Dendritic cell treated with granulocyte-macrophage colony-stimulating factor and Interleukin-4, amounts not matched to agents 40 ng/mL and 50 ng/mL, for 4 days (primary cell): ENCODE measurements at regions not wholly inside any gene's neighbourhood (a gene's known extent, or its start where the extent isn't known, plus 50 kb on each side); places are given as distances from the start of the nearest gene placed in this dataset.
"Not testable (repeated sequence)": the region's sequence is repeated elsewhere in the genome, so short reads cannot be mapped to it uniquely, and the experiment has no call there.

ENCODE experiments used
- H3K27ac Mint-ChIP-seq: one replicate; pipeline ENCODE4 v1.8.0; 2022; ENCODE audit warnings: mild to moderate bottlenecking, mixed read lengths
- H3K27me3 Mint-ChIP-seq: one replicate; pipeline ENCODE4 v1.8.0; 2022; ENCODE audit warnings: mild to moderate bottlenecking, mixed read lengths
- H3K36me3 Mint-ChIP-seq: one replicate; pipeline ENCODE4 v1.8.0; 2022; ENCODE audit warnings: low read depth, mixed read lengths
- H3K4me1 Mint-ChIP-seq: one replicate; pipeline ENCODE4 v1.8.0; 2022; ENCODE audit warnings: low read depth, mixed read lengths
- H3K4me3 Mint-ChIP-seq: one replicate; pipeline ENCODE4 v1.8.0; 2022; ENCODE audit warnings: mild to moderate bottlenecking, moderate library complexity, mixed read lengths
- H3K9me3 Mint-ChIP-seq: one replicate; pipeline ENCODE4 v1.8.0; 2022; ENCODE audit warnings: mixed read lengths
- intact Hi-C: fragments of 100-400 bp; cut with micrococcal nuclease; formaldehyde crosslinking; loops from one replicate; pipeline ENCODE4 v1.15.0; 2022

GRCh38 chr2:129548880-129549279, 430.6 kb upstream of the RAB6C start:
- Mint-ChIP-seq H3K4me1 (no peaks in the 10 kb centered on the region), H3K27ac (no peak overlapping the region), H3K36me3 (no peaks in the 10 kb centered on the region), H3K27me3 (no peaks in the 10 kb centered on the region), H3K9me3 (peaks cover 9% of the 10 kb centered on the region), H3K4me3 (no peak overlapping the region)
- intact Hi-C loops = no loop called here

- Mint-ChIP-seq H3K9me3 (peaks cover 6% of the 10 kb centered on the region), H3K27me3 (no peaks in the 10 kb centered on the region), H3K27ac (no peak overlapping the region), H3K4me3 (no peak overlapping the region), H3K36me3 (no peaks in the 10 kb centered on the region), H3K4me1 (no peaks in the 10 kb centered on the region)
- intact Hi-C loops = no loop called here
Observed at GRCh38 chr2:129550536-129550935, 428.9 kb upstream of the RAB6C start.

GRCh38 chr2:129554373-129554772, 425.1 kb upstream of the RAB6C start:
- Mint-ChIP-seq H3K27ac (no peak overlapping the region), H3K9me3 (no peaks in the 10 kb centered on the region), H3K27me3 (no peaks in the 10 kb centered on the region), H3K4me1 (no peaks in the 10 kb centered on the region), H3K36me3 (no peaks in the 10 kb centered on the region), H3K4me3 (no peak overlapping the region)
- intact Hi-C loops = no loop called here

DNA sequence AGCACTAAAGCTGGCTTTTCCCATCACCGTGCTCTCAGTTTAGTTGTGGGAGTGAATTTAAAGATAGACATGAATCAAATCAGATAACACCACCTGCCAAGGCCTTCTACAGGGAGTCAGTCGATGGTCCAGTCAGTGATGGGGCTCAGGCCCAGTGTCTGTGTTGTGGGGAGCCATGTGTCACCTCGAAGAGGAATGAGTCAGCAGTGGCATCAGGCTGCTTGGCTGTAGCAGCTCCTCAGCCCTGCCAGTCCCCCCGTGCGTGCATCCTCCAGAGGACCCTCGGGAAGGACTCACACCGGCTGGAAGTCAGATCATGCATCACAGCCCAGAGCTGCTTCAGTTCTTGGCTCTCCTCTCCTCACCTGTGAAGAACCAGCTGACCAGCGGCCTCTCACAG, 420.4 kb upstream of the RAB6C start:
- no peaks in the 10 kb centered on the region for H3K9me3 Mint-ChIP-seq
- no peaks in the 10 kb centered on the region for H3K27me3 Mint-ChIP-seq
- no peak overlapping the region for H3K4me3 Mint-ChIP-seq
- no peaks in the 10 kb centered on the region for H3K4me1 Mint-ChIP-seq
- intact Hi-C loops = no loop called here
- no peak overlapping the region for H3K27ac Mint-ChIP-seq
- H3K36me3 Mint-ChIP-seq = no peaks in the 10 kb centered on the region

DNA sequence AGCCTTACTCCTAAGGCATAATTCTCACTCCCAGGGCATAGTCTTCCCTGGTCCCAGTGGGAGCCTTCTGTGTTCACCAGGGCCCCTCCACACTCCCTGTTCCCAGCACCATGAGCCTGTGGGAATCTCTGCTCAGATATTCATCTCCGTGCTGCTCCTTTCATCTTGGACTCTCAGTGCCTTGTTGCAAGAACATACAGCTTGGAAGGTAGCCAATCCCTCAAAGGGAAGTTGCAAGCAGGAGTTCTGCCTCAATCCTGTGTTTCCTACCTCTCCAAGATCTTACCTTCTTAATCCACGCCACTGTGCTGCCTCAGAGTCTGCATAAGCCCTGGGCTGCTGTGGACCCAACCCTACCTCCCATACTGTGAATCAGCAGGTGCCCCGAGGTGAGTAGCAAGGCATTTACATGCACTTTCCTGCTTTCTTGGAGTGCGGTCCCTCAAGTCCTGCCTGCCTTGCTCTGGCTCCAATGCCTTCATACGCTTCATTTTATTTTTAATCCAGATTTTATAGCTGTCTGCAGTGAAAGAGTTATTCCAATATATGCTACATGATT, 413.8 kb upstream of the RAB6C start:
- Mint-ChIP-seq H3K36me3 (no peaks in the 10 kb centered on the region), H3K9me3 (peaks cover 29% of the 10 kb centered on the region), H3K27me3 (no peaks in the 10 kb centered on the region), H3K4me3 (no peak overlapping the region), H3K4me1 (no peaks in the 10 kb centered on the region), H3K27ac (no peak overlapping the region)
- intact Hi-C loops = no loop called here

- H3K4me3 Mint-ChIP-seq, intact Hi-C loops, H3K36me3 Mint-ChIP-seq, H3K27ac Mint-ChIP-seq, H3K27me3 Mint-ChIP-seq, H3K4me1 Mint-ChIP-seq: not testable (repeated sequence)
- peaks cover 52% of the 10 kb centered on the region for H3K9me3 Mint-ChIP-seq
Observed at GRCh38 chr2:129570812-129571211, 408.7 kb upstream of the RAB6C start.

- Mint-ChIP-seq H3K4me3 (no peak overlapping the region), H3K27ac (no peak overlapping the region), H3K4me1 (no peaks in the 10 kb centered on the region), H3K36me3 (no peaks in the 10 kb centered on the region), H3K27me3 (no peaks in the 10 kb centered on the region), H3K9me3 (peaks cover 25% of the 10 kb centered on the region)
- intact Hi-C loops = no loop called here
Observed at GRCh38 chr2:129575431-129575830, 404.0 kb upstream of the RAB6C start.

GRCh38 chr2:129575880-129576279, 403.6 kb upstream of the RAB6C start:
- no peak overlapping the region for H3K27ac Mint-ChIP-seq
- no peak overlapping the region for H3K4me3 Mint-ChIP-seq
- H3K4me1 Mint-ChIP-seq = no peaks in the 10 kb centered on the region
- intact Hi-C loops = no loop called here
- no peaks in the 10 kb centered on the region for H3K36me3 Mint-ChIP-seq
- H3K27me3 Mint-ChIP-seq = no peaks in the 10 kb centered on the region
- peaks cover 20% of the 10 kb centered on the region for H3K9me3 Mint-ChIP-seq

DNA sequence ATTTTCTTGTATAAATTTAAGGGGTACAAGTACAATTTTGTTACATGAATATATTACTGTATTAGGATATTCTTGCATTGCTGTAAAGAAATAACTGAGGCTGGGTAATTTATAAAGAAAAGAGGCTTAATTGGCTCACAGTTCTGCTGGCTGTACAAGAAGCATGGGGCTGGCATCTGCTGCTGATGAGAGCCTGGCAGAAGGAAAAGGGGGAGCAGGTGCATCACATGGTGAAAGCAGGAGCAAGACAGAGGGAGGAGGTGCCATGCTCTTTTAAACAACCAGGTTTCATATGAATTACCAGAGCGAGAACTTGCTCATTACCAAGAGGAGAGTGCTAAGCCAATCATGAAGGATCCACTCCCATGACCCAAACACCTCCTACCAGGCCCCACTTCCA, 399.5 kb upstream of the RAB6C start:
- Mint-ChIP-seq H3K36me3 (no peaks in the 10 kb centered on the region), H3K27ac (no peak overlapping the region), H3K4me3 (no peak overlapping the region), H3K9me3 (peaks cover 12% of the 10 kb centered on the region), H3K27me3 (no peaks in the 10 kb centered on the region), H3K4me1 (no peaks in the 10 kb centered on the region)
- intact Hi-C loops = no loop called here

GRCh38 chr2:129585760-129586159, 393.7 kb upstream of the RAB6C start:
- Mint-ChIP-seq H3K4me1 (no peaks in the 10 kb centered on the region), H3K36me3 (no peaks in the 10 kb centered on the region), H3K9me3 (peaks cover 24% of the 10 kb centered on the region), H3K27me3 (peaks cover 6% of the 10 kb centered on the region), H3K4me3 (no peak overlapping the region), H3K27ac (no peak overlapping the region)
- intact Hi-C loops = no loop called here

DNA sequence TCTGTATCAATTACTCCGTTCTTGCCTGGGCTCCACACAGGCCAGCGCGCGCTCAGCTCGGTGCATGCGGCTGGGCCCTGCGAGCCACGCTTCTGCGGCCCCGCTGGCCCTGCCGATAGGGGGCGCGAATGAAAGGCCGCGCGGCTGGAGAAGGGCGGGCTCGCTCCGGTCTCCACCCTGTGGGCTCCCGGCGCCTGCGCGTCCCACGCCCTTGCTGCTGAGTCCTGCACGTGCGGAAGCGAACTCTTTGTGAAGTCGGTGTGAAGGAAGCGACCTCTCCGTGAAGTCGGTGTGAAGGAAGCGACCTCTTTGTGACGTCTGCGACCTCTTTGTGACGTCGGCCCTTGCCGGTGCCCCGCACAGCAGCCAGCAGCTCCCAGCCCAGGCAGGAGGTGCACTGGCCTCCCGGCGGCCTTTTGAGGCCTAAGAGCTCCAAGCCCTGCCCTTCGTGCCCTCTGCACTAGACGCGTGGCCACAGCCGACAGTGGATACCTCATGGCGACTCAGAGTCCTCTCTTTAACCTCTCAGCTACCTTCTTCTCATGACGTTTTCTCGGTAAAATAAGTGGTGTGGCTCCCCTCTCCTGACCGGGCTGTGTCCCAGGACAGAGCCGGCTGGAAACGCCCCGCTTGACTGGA, 391.9 kb upstream of the RAB6C start:
- no peak overlapping the region for H3K4me3 Mint-ChIP-seq
- H3K27ac Mint-ChIP-seq = no peak overlapping the region
- no peaks in the 10 kb centered on the region for H3K4me1 Mint-ChIP-seq
- intact Hi-C loops = no loop called here
- peaks cover 6% of the 10 kb centered on the region for H3K27me3 Mint-ChIP-seq
- peaks cover 12% of the 10 kb centered on the region for H3K9me3 Mint-ChIP-seq
- H3K36me3 Mint-ChIP-seq = no peaks in the 10 kb centered on the region

GRCh38 chr2:129604560-129604959, 374.9 kb upstream of the RAB6C start:
- Mint-ChIP-seq H3K4me1 (no peaks in the 10 kb centered on the region), H3K27ac (no peak overlapping the region), H3K9me3 (peaks cover 9% of the 10 kb centered on the region), H3K4me3 (no peak overlapping the region), H3K36me3 (no peaks in the 10 kb centered on the region), H3K27me3 (peaks cover 3% of the 10 kb centered on the region)
- intact Hi-C loops = no loop called here

GRCh38 chr2:129605646-129606045, 373.8 kb upstream of the RAB6C start:
- Mint-ChIP-seq H3K4me3 (no peak overlapping the region), H3K36me3 (no peaks in the 10 kb centered on the region), H3K4me1 (no peaks in the 10 kb centered on the region), H3K9me3 (peaks cover 9% of the 10 kb centered on the region), H3K27me3 (peaks cover 3% of the 10 kb centered on the region), H3K27ac (no peak overlapping the region)
- intact Hi-C loops = no loop called here

- Mint-ChIP-seq H3K27ac (no peak overlapping the region), H3K4me1 (no peaks in the 10 kb centered on the region), H3K36me3 (no peaks in the 10 kb centered on the region), H3K27me3 (peaks cover 3% of the 10 kb centered on the region), H3K9me3 (peaks cover under 1% of the 10 kb centered on the region), H3K4me3 (no peak overlapping the region)
- intact Hi-C loops = no loop called here
Observed at GRCh38 chr2:129606496-129607270, 372.8 kb upstream of the RAB6C start.
